ENCODE measurements at regions not wholly inside any gene's neighbourhood (a gene's known extent, or its start where the extent isn't known, plus 50 kb on each side); places are given as distances from the start of the nearest gene placed in this dataset.

DNA sequence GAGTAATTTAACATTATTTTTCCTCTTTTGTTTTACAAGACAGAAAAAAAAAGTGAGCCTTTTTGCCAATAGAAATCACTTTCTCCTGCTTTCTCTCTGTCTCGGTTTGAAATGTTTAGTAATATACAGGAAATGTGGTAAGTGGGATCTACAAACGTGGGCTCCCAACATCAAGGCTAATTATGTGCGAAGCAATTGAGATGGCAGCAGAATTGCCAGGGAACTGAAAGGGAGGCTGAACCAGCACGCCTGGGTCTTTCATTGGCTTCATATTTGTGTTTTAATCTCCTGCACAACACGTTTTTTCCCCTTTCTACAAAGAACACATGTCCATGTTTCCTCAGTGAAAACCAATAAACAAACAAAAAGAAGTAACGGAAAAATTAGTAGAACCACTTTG lies 743.9 kb upstream of the SOX9 start:
- DNase-seq: no peak

GRCh38 chr17:71378036-71378435 lies 742.8 kb upstream of the SOX9 start:
- DNase-seq: no peak

GRCh38 chr17:71378741-71379140 lies 742.1 kb upstream of the SOX9 start:
- no peak for DNase-seq

DNA sequence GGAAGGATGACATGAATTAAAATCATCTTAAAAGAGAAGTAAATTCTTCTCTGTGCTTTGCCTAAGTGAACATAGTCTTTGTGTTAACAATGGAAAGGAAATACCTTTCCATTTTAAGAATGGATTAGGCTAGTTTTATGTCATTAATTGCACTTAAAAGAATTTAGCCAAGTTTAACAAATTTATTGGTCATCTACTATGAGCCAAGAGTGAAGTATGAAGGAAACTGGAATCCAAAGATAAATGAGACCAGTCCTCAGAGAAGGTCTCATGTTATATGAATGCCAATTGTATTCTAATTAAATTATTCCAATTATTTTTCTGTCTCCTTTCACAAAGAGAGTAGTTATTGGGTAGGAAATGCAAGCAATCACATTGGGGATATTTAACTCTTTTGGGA lies 741.3 kb upstream of the SOX9 start:
- no peak for DNase-seq

DNA sequence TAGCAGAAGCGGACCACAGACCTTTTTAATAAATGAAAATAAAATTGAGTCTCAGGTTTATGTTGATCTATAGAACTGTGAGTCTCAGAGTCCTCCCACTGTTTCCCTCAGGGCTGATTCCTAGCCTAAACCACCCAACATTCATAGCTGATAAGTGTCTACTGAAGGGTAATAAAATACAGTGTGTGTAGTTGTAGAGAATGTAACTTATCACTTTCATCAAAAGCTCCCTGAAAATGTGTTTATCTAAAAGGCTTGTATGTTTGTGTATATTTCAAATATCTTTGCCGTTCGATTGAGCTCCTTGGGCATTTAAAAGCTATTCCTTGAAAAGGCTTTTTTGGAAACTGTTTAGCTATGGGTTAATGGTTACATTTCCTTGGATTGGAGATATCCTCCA lies 740.3 kb upstream of the SOX9 start:
- DNase-seq: no peak

- no peak for DNase-seq
Measured at GRCh38 chr17:71380936-71381335, 739.9 kb upstream of the SOX9 start.

DNA sequence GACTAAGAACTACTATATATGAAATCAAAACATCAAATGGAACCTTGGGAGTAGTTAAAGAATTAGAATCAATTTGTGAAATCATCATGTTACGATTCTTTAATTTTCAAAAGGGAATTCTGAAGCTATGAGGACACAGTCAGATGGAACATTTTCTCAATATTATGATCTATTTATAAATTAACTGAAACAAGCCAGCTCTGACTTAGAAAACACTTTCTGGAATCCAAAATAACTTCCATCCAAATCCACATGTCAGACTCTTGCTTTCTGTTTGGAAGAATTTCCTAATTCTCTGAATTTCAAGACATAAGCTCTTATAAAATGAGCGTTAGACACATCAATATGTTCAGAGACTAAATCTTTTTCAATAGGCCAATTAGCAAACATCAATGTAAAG lies 737.7 kb upstream of the SOX9 start:
- no peak for DNase-seq

- DNase-seq: no peak
Measured at GRCh38 chr17:71387456-71387855, 733.4 kb upstream of the SOX9 start.

GRCh38 chr17:71392715-71393567 lies 727.9 kb upstream of the SOX9 start:
- DNase-seq: no peak

DNA sequence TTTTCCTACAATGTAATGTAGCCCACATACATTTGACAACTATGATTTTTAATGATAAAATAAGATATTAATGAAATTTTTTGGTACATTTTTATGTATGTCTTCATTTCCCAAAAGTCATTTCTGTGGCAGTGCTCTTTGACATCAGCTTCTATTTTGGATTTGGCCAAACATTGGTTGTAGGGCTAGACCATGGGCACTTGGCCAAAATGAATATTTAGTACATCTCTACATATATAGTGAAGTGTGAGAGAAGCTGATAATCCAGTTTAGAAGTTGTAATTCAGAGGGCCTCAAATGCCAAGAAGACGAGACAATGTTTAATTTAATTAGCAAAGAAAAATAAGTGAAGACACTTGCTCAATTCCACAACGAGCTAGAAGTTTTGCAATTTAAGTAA lies 724.9 kb upstream of the SOX9 start:
- DNase-seq: no peak

- no peak for DNase-seq
Measured at GRCh38 chr17:71396711-71397110, 724.1 kb upstream of the SOX9 start.

DNA sequence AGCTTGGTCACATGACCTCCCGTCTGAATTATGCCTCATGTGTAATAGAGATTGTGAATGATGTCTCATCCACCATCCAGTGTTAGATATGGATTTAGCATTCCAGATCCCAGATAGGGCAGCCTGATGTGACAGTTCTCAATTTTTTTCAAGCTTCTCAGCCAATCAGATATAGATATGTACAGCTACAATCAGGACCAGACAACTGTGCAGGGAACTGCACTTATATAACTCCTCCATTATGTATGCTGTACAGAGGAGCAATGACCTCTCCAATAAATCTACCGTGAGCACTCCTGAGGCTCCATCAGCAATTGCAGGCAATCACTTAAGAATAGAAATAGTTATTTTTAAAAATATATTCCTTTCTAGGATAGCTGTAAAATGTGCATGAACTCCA lies 722.8 kb upstream of the SOX9 start:
- no peak for DNase-seq

- no peak for DNase-seq
Measured at GRCh38 chr17:71398800-71399219, 722.0 kb upstream of the SOX9 start.

GRCh38 chr17:71399221-71399620 lies 721.6 kb upstream of the SOX9 start:
- DNase-seq: no peak

- no peak for DNase-seq
Measured at GRCh38 chr17:71399649-71400048, 721.2 kb upstream of the SOX9 start.

DNA sequence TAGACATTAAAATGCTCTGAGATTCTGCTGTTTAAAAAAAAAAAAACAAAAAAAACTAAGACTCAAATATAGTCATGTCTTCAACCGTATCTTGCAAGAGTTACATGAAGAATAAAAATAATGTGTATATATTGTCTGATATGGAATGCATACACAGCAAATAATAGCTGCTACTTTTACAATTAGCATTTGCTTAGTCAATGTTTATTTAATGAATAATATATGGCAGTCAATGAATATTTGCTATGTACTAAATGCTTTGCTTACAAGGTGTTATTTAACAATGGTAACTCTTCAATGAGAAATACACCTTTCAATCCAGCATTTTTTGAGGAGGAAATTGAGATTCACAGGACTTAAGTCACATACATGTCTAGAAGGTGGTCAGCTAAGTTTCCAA lies 718.8 kb upstream of the SOX9 start:
- DNase-seq: no peak

DNA sequence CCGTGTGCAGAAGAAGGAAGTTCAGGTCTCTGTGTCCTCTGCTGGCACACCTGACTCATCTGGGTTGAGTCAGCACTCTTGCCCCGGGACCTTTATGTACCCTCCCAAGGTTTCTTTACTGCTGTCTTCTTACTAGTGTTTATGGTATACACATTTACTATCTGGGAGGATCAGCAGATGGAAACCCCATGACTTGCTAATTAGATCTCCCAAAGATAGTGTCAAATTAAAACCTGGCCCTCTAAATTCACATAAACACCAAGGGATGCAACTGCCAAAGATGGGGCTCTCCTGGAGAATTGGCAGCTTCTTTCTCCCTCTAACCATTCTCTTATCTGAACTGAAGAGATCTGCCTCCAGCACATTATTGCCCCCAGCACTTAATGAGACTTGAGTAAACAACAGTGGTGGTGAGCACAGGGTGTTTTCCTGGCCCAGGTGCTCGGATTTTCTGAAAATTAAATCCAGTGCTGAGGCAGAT lies 718.1 kb upstream of the SOX9 start:
- no peak for DNase-seq

- DNase-seq: no peak
Measured at GRCh38 chr17:71405101-71405500, 715.7 kb upstream of the SOX9 start.

DNA sequence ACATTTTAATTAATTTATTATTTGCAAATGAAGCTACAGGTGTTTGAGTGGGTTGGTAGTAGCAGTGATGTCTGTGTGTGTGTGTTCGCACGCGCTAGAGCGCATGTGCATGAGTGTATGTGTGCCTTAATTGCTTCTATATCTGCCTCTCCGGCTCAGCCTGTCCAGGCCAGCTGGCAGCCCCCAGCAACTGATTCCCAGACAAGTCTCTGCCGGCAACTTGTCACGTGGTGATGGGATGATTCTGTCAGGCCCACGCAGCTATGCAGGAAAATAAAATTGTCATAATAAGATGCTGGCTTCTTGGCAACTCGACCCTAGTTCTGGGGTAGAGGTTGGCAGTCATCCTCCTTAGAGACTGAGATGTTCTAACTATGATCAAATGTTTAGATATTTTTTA lies 712.8 kb upstream of the SOX9 start:
- no peak for DNase-seq

DNA sequence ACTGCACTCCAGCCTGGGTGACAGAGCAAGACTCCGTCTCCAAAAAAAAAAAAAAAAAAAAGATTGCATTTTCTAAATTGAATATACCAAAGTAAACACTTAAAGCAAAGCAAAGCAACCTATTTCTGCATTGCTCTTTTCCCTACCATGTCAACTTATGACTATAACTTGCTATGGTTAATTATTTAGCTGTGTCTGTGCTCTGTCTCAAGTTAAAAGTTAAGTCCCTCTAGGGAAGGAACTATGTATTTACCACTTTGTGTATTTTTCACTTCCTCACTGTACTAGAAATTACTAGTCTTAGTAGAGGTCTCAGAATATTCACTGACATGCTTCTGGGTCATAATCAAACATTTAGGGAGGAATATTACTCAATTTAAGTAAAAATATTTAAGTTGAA lies 711.7 kb upstream of the SOX9 start:
- no peak for DNase-seq

- DNase-seq: no peak
Measured at GRCh38 chr17:71409712-71410111, 711.1 kb upstream of the SOX9 start.

DNA sequence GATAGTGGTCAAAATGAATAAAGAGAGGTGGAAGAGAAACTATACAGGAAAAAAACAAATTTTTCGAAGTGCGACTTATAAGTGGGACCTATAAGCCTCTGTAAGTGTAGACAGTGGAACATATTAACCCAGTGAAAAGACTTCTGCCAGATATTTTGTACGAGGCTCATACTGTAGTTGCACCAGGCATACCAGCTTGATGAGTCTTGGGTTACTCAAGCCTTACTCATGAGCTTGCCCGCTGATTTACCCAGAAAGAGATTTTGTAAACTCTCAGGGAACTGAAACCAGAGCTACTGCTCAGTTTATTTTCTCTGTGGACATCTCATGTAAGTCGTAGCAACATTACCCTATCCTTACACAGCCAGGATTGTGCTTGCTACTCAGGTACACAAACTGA lies 708.0 kb upstream of the SOX9 start:
- no peak for DNase-seq

GRCh38 chr17:71413935-71414334 lies 706.9 kb upstream of the SOX9 start:
- no peak for DNase-seq

DNA sequence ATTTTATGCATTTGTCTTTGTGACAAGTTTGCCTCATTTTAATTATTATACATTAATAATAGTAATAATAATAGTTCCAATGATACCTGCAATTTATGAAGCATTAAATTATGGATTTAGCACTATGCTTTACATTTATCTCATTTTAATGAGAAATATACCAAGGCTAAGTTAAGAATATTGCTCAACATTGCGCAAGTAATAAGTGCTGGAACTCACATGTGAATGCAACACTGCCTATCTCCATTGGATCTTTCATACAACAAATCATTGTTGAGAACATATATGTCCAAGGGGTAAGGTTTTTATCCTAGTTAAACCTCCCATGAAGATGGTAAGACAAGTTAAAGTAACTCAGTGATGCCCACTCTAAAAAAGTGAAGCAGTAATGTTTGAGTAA lies 703.7 kb upstream of the SOX9 start:
- DNase-seq: no peak

DNA sequence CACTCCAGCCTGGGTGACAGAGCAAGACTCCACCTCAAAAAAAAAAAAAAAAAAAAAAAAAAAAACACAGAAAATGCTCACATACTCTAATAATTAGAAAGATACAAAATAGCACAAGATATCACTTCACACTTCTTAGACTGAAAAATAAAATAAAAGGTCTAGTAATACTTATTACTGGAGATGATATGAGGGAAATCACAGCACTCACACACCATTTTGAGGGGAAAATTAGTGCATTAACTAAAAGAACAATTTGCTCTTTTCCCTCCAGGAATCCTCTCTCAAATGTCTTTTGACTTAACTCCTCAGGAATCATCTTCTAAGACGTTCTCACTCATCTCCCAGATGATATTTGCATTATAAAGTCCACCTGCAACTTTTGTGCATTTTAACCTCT lies 697.9 kb upstream of the SOX9 start:
- no peak for DNase-seq
